ENCODE measurements at regions not wholly inside any gene's neighbourhood (a gene's known extent, or its start where the extent isn't known, plus 50 kb on each side); places are given as distances from the start of the nearest gene placed in this dataset.

- no peak for DNase-seq (ENCODE audit: low read depth)
These were observed 322.1 kb upstream of the NT5E start for GRCh38 chr6:85127696-85128243.

- DNase-seq (ENCODE audit: low read depth) = no peak
These were observed 322.8 kb upstream of the NT5E start for GRCh38 chr6:85127168-85127498.

GRCh38 chr6:85126485-85127167, 323.3 kb upstream of the NT5E start:
- DNase-seq (ENCODE audit: low read depth) = no peak

- no peak for DNase-seq (ENCODE audit: low read depth)
These were observed 324.4 kb upstream of the NT5E start for GRCh38 chr6:85125526-85125925.

- no peak for DNase-seq (ENCODE audit: low read depth)
These were observed 325.2 kb upstream of the NT5E start for GRCh38 chr6:85124472-85125354.

GRCh38 chr6:85121158-85121557, 328.7 kb upstream of the NT5E start:
- DNase-seq (ENCODE audit: low read depth) = no peak

- no peak for DNase-seq (ENCODE audit: low read depth)
These were observed 331.1 kb upstream of the NT5E start for GRCh38 chr6:85118652-85119235.

- no peak for DNase-seq (ENCODE audit: low read depth)
These were observed 331.6 kb upstream of the NT5E start for GRCh38 chr6:85118233-85118632.

GRCh38 chr6:85116475-85116874, 333.4 kb upstream of the NT5E start:
- no peak for DNase-seq (ENCODE audit: low read depth)

- no peak for DNase-seq (ENCODE audit: low read depth)
These were observed 334.0 kb upstream of the NT5E start for GRCh38 chr6:85115876-85116275.

GRCh38 chr6:85115376-85115775, 334.5 kb upstream of the NT5E start:
- no peak for DNase-seq (ENCODE audit: low read depth)

- DNase-seq (ENCODE audit: low read depth) = no peak
These were observed 335.3 kb upstream of the NT5E start for GRCh38 chr6:85114581-85114935.

GRCh38 chr6:85113934-85114580, 335.8 kb upstream of the NT5E start:
- no peak for DNase-seq (ENCODE audit: low read depth)

GRCh38 chr6:85112540-85112939, 337.3 kb upstream of the NT5E start:
- DNase-seq (ENCODE audit: low read depth) = no peak

- DNase-seq (ENCODE audit: low read depth) = no peak
These were observed 338.3 kb upstream of the NT5E start for GRCh38 chr6:85111481-85112011.

GRCh38 chr6:85110943-85111342, 338.9 kb upstream of the NT5E start:
- DNase-seq (ENCODE audit: low read depth) = no peak

- DNase-seq (ENCODE audit: low read depth) = no peak
These were observed 342.2 kb upstream of the NT5E start for GRCh38 chr6:85107701-85108100.

GRCh38 chr6:85096976-85097375, 332.6 kb upstream of the TBX18 start:
- DNase-seq (ENCODE audit: low read depth) = no peak

- DNase-seq (ENCODE audit: low read depth) = no peak
These were observed 327.8 kb upstream of the TBX18 start for GRCh38 chr6:85092226-85092625.

- DNase-seq (ENCODE audit: low read depth) = no peak
These were observed 324.9 kb upstream of the TBX18 start for GRCh38 chr6:85089255-85089654.

- no peak for DNase-seq (ENCODE audit: low read depth)
These were observed 321.5 kb upstream of the TBX18 start for GRCh38 chr6:85085875-85086274.

GRCh38 chr6:85081102-85081501, 316.7 kb upstream of the TBX18 start:
- no peak for DNase-seq (ENCODE audit: low read depth)

All from stimulated activated CD8-positive, alpha-beta memory T cell treated with anti-CD3 and anti-CD28 coated beads, Interleukin-15, amount 100 ng/mL, for 24 hours (primary cell).